Brain microvascular endothelial cell (primary cell): ENCODE measurements at regions not wholly inside any gene's neighbourhood (a gene's known extent, or its start where the extent isn't known, plus 50 kb on each side); places are given as distances from the start of the nearest gene placed in this dataset.

ENCODE experiments used
- DNase-seq: peaks from one replicate; pipeline ENCODE4 v3.0.0-alpha.2; 2020
- H3K27ac ChIP-seq: fragments of 250-450 bp; sonication (Bioruptor Pico); 2 replicates; pipeline ENCODE4 v1.5.1; 2020; ENCODE audit warnings: mild to moderate bottlenecking, moderate library complexity
- H3K27me3 ChIP-seq: fragments of 250-450 bp; sonication (Bioruptor Pico); replicated peaks from 2 replicates; pipeline ENCODE4 v1.5.1; 2020; ENCODE audit warnings: mild to moderate bottlenecking
- H3K36me3 ChIP-seq: fragments of 250-450 bp; sonication (Bioruptor Pico); replicated peaks from 2 replicates; pipeline ENCODE4 v1.5.1; 2020; ENCODE audit warnings: mild to moderate bottlenecking
- H3K4me3 ChIP-seq: 2 replicates; pipeline ENCODE4 v1.5.1; 2011; ENCODE audit warnings: low read depth, mild to moderate bottlenecking, control low read depth, low read length, moderate library complexity
- in situ Hi-C: cut with HindIII; loops from 2 replicates; pipeline ENCODE4 v1.10.0; 2017; ENCODE audit warnings: low sequenced_read_pairs, low pct_ligation_motif_present
- TF ChIP-seq, protein P1 (sequence below): IDR thresholded peaks from 2 replicates; pipeline ENCODE4 v1.5.1; 2011; ENCODE audit warnings: low read depth, mild to moderate bottlenecking, moderate library complexity, low read length, control low read depth, inconsistent platforms; ENCODE audit errors: missing control alignments

- no peaks in the 10 kb centered on the region for H3K27me3 ChIP-seq
- DNase-seq, result no peak
- H3K4me3 ChIP-seq, result no peak overlapping the region
- TF ChIP-seq, protein P1, sequence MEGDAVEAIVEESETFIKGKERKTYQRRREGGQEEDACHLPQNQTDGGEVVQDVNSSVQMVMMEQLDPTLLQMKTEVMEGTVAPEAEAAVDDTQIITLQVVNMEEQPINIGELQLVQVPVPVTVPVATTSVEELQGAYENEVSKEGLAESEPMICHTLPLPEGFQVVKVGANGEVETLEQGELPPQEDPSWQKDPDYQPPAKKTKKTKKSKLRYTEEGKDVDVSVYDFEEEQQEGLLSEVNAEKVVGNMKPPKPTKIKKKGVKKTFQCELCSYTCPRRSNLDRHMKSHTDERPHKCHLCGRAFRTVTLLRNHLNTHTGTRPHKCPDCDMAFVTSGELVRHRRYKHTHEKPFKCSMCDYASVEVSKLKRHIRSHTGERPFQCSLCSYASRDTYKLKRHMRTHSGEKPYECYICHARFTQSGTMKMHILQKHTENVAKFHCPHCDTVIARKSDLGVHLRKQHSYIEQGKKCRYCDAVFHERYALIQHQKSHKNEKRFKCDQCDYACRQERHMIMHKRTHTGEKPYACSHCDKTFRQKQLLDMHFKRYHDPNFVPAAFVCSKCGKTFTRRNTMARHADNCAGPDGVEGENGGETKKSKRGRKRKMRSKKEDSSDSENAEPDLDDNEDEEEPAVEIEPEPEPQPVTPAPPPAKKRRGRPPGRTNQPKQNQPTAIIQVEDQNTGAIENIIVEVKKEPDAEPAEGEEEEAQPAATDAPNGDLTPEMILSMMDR, result no peak
- in situ Hi-C loops, result no loop called here
- no peak overlapping the region for H3K27ac ChIP-seq
- no peaks in the 10 kb centered on the region for H3K36me3 ChIP-seq
These were observed 61.9 kb upstream of the PSEN2 start for GRCh38 chr1:226808501-226808900.

- DNase-seq, result no peak
- Histone ChIP-seq H3K27ac (no peak overlapping the region), H3K36me3 (no peaks in the 10 kb centered on the region), H3K4me3 (no peak overlapping the region), H3K27me3 (no peaks in the 10 kb centered on the region)
- in situ Hi-C loops, result no loop called here
- TF ChIP-seq, protein P1, result no peak
These were observed 63.4 kb upstream of the PSEN2 start for GRCh38 chr1:226806988-226807387.

- TF ChIP-seq, protein P1, result no peak
- H3K4me3 ChIP-seq, result no peak overlapping the region
- no peak overlapping the region for H3K27ac ChIP-seq
- H3K27me3 ChIP-seq, result no peaks in the 10 kb centered on the region
- in situ Hi-C loops, result no loop called here
- DNase-seq, result no peak
- H3K36me3 ChIP-seq, result no peaks in the 10 kb centered on the region
These were observed 65.3 kb upstream of the PSEN2 start for GRCh38 chr1:226804907-226805759.

DNA sequence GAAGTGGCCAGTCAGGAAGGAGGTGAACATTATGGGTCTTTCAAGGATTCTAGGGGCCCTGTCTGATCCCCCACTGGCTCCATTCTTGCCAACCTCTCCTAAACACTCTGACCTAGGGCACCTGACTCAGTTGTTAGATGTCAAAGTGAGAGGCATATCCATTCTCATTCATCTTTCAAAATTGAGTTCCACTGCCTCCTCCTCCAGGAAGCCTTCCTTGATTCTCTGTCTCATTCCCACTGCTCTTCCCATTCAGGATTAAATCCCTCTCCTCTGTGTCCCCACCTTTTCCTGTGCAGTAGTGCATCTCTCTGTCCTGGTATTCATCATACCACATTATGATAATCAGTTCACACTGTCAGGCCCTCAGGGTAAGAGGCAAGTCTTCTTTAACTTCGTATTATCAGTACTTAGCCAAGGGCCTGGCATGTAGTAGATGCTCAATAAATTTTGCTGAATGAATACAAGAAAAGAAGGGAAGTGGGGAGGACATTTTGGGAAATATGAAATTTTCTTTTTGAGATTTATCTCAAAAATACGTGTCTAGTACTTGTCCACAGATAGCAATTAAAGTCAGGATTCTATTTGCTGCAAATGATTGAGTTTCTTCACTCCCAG is 61.8 kb upstream of the ITPKB start:
- Histone ChIP-seq H3K27ac (no peak overlapping the region), H3K36me3 (no peaks in the 10 kb centered on the region), H3K27me3 (no peaks in the 10 kb centered on the region), H3K4me3 (no peak overlapping the region)
- no peak for DNase-seq
- in situ Hi-C loops, result no loop called here
- TF ChIP-seq, protein P1, result no peak

DNA sequence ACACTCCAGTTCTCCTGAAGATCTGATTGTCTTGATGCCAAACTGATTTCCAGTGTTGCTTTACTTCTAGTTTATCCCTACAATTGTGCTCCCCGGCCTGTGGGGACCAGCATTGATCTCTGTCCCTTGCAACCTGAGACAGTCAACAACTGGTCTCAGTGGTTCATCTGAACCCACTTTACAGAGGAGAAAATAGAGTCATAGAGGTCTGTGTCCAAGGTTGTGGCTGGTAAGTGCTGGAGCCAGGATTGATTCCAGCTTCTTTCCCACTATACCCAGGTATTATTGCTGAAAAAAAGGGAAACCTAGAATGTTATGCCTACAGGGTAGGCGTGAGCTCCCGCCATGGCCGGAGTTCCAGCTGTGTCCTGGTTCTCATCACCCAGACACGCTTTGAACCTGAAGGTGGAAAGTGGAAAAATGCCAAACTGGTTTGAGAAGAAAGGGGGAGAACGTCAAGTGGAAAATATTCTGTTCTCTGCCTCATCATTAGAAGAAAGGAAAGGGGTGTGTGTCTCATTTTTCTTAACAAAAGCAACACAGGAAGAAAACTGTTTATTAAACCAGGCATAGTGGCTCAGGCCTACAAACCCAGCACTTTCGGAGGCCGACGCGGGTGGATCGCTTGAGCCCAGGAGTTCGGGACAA is 60.7 kb upstream of the ITPKB start:
- Histone ChIP-seq H3K36me3 (no peaks in the 10 kb centered on the region), H3K27me3 (no peaks in the 10 kb centered on the region), H3K27ac (no peak overlapping the region), H3K4me3 (no peak overlapping the region)
- in situ Hi-C loops, result no loop called here
- TF ChIP-seq, protein P1, result no peak
- DNase-seq, result no peak
